ENCODE measurements at regions not wholly inside any gene's neighbourhood (a gene's known extent, or its start where the extent isn't known, plus 50 kb on each side); places are given as distances from the start of the nearest gene placed in this dataset.

GRCh38 chr10:104582602-104582951 lies 58.5 kb upstream of the SORCS3 start:
- no TSS peak for BruUV-seq (replicated peaks)
- Histone ChIP-seq H3K36me3 (ENCODE audit: control insufficient read depth, insufficient read depth, low read length) (no peaks in the 10 kb centered on the region), H3K27ac (ENCODE audit: low read length) (no peak overlapping the region), H3K9me3 (ENCODE audit: control insufficient read depth, insufficient read depth, low read depth, low read length) (no peaks in the 10 kb centered on the region), H3K4me1 (ENCODE audit: control insufficient read depth, insufficient read depth, low read length) (no peaks in the 10 kb centered on the region), H3K4me3 (ENCODE audit: low read depth in 2 of 2, low read length in 2 of 2) (no peak overlapping the region), H3K27me3 (ENCODE audit: control insufficient read depth, insufficient read depth, low read length) (peaks cover 6% of the 10 kb centered on the region; the same call in 1 of the 2 replicates)
- no peak for DNase-seq (ENCODE audit: low read depth, low spot score)
- ChIA-PET CTCF (no interaction called here), POLR2A (no interaction called here)
- no peak for ATAC-seq
- in situ Hi-C loops (cut with HindIII; ENCODE audit: low pct_unique_long_range_greater_than_20kb, low sequenced_read_pairs): no loop called here
- intact Hi-C loops (cut with micrococcal nuclease; ENCODE audit: unreplicated experiment): loop anchor here (10.0 kb wide), 1 partner anchor 332 kb away; no protein-coding TSS in a partner anchor
- no peak for TF ChIP-seq SIN3A (IDR thresholded peaks at IDR 0.05; ENCODE audit: borderline replicate concordance, insufficient read depth, low read depth, low read length)

- Histone ChIP-seq H3K4me3 (ENCODE audit: low read depth in 2 of 2, low read length in 2 of 2) (no peak overlapping the region), H3K4me1 (ENCODE audit: control insufficient read depth, insufficient read depth, low read length) (no peaks in the 10 kb centered on the region), H3K27ac (ENCODE audit: low read length) (no peak overlapping the region), H3K27me3 (ENCODE audit: control insufficient read depth, insufficient read depth, low read length) (peaks cover 6% of the 10 kb centered on the region; the same call in 1 of the 2 replicates), H3K9me3 (ENCODE audit: control insufficient read depth, insufficient read depth, low read depth, low read length) (no peaks in the 10 kb centered on the region), H3K36me3 (ENCODE audit: control insufficient read depth, insufficient read depth, low read length) (no peaks in the 10 kb centered on the region)
- in situ Hi-C loops (cut with HindIII; ENCODE audit: low pct_unique_long_range_greater_than_20kb, low sequenced_read_pairs): no loop called here
- CTCF ChIA-PET: no interaction called here
- TF ChIP-seq SIN3A (IDR thresholded peaks at IDR 0.05; ENCODE audit: borderline replicate concordance, insufficient read depth, low read depth, low read length): no peak
- TF ChIP-seq CTCF (IDR thresholded peaks at IDR 0.05): no peak
- no peak for TF ChIP-seq TCF7L2 (IDR thresholded peaks at IDR 0.05; ENCODE audit: low read depth, low read length)
- no peak for ATAC-seq
- intact Hi-C loops (cut with micrococcal nuclease; ENCODE audit: unreplicated experiment): loop anchor here (10.0 kb wide), 1 partner anchor 332 kb away; no protein-coding TSS in a partner anchor
- BruUV-seq (replicated peaks): no TSS peak
- no peak for DNase-seq (ENCODE audit: low read depth, low spot score)
- POLR2A ChIA-PET: no interaction called here
Observed at GRCh38 chr10:104582966-104583365, 58.1 kb upstream of the SORCS3 start.

GRCh38 chr10:104584541-104584940 lies 56.5 kb upstream of the SORCS3 start:
- in situ Hi-C loops (cut with HindIII; ENCODE audit: low pct_unique_long_range_greater_than_20kb, low sequenced_read_pairs) (no loop called here), intact Hi-C loops (cut with micrococcal nuclease; ENCODE audit: unreplicated experiment) (loop anchor here (10.0 kb wide), 1 partner anchor 330 kb away; no protein-coding TSS in a partner anchor)
- ChIA-PET POLR2A (no interaction called here), CTCF (no interaction called here)
- TF ChIP-seq SIN3A (IDR thresholded peaks at IDR 0.05; ENCODE audit: borderline replicate concordance, insufficient read depth, low read depth, low read length) (no peak), REST (IDR thresholded peaks at IDR 0.05; ENCODE audit: insufficient read depth in 1 of 2, low read depth in 2 of 2, low read length in 1 of 2) (no peak), TCF7L2 (IDR thresholded peaks at IDR 0.05; ENCODE audit: low read depth, low read length) (no peak), POLR2AphosphoS5 (IDR thresholded peaks at IDR 0.05; ENCODE audit: low read depth, low read length) (no peak), CTCF (IDR thresholded peaks at IDR 0.05) (no peak)
- H3K27me3 ChIP-seq (ENCODE audit: control insufficient read depth, insufficient read depth, low read length): peaks cover 6% of the 10 kb centered on the region; the same call in 1 of the 2 replicates
- H3K4me3 ChIP-seq (ENCODE audit: low read depth in 2 of 2, low read length in 2 of 2): no peak overlapping the region
- BruUV-seq (replicated peaks): no TSS peak
- H3K27ac ChIP-seq (ENCODE audit: low read length): no peak overlapping the region
- no peaks in the 10 kb centered on the region for H3K4me1 ChIP-seq (ENCODE audit: control insufficient read depth, insufficient read depth, low read length)
- H3K36me3 ChIP-seq (ENCODE audit: control insufficient read depth, insufficient read depth, low read length): no peaks in the 10 kb centered on the region
- ATAC-seq (no peak), DNase-seq (ENCODE audit: low read depth, low spot score) (no peak)
- H3K9me3 ChIP-seq (ENCODE audit: control insufficient read depth, insufficient read depth, low read depth, low read length): no peaks in the 10 kb centered on the region

All from Panc1 (cell line).